Stomach (tissue), 4 donors: ENCODE measurements at regions not wholly inside any gene's neighbourhood (a gene's known extent, or its start where the extent isn't known, plus 50 kb on each side); places are given as distances from the start of the nearest gene placed in this dataset.

ENCODE experiments used
- EP300 ChIP-seq: sonication (generic); formaldehyde crosslinking; IDR thresholded peaks from one replicate; pipeline ENCODE4 v1.6.1; 2017; ENCODE audit warnings: antibody characterized with exemption
- POLR2A ChIP-seq, 4 donors: fragments of 450-650 bp; IDR thresholded peaks; one replicate each; pipeline ENCODE4 v1.6.1; 2016; ENCODE audit warnings: antibody characterized with exemption in 4 of 4, control low read depth in 2 of 4, mild to moderate bottlenecking in 1 of 4, moderate library complexity in 1 of 4
- TF ChIP-seq, protein P1 (sequence below), 7 experiments: fragments of 450-650 bp in 4 of 7; fragments of 200-600 bp in 3 of 7; sonication (generic) in 3 of 7; IDR thresholded peaks; one replicate each; pipeline ENCODE4 v1.5.1; 2016 to 2019; ENCODE audit warnings: antibody characterized with exemption in 7 of 7, control low read depth in 2 of 7, mild to moderate bottlenecking in 1 of 7

DNA sequence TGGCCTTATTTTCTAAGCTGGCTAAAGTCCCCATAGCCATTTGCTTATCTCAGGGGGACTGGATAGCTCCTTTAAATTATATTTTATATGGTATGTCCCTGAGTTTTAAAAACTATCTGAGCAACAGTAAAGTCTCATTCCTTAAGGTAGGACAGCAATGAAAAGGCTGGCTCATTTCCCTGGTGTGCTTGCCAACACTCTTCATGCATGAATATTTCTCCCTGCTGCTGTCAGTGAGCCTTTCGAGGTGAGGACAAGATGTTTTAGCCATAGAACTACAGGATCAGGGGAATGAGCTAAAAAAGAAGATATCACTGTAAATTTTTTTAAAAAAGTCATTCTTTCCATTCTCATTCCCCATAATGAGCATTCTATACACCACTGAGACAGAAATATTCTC is 427.3 kb upstream of the FAM241A start:
- TF ChIP-seq, protein P1, sequence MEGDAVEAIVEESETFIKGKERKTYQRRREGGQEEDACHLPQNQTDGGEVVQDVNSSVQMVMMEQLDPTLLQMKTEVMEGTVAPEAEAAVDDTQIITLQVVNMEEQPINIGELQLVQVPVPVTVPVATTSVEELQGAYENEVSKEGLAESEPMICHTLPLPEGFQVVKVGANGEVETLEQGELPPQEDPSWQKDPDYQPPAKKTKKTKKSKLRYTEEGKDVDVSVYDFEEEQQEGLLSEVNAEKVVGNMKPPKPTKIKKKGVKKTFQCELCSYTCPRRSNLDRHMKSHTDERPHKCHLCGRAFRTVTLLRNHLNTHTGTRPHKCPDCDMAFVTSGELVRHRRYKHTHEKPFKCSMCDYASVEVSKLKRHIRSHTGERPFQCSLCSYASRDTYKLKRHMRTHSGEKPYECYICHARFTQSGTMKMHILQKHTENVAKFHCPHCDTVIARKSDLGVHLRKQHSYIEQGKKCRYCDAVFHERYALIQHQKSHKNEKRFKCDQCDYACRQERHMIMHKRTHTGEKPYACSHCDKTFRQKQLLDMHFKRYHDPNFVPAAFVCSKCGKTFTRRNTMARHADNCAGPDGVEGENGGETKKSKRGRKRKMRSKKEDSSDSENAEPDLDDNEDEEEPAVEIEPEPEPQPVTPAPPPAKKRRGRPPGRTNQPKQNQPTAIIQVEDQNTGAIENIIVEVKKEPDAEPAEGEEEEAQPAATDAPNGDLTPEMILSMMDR (IDR thresholded peaks at IDR 0.05) = no peak
- TF ChIP-seq EP300 = no peak
- TF ChIP-seq POLR2A (IDR thresholded peaks at IDR 0.05) = no peak
